A204.1 (cell line): ENCODE measurements at regions not wholly inside any gene's neighbourhood (a gene's known extent, or its start where the extent isn't known, plus 50 kb on each side); places are given as distances from the start of the nearest gene placed in this dataset.
"Not testable (repeated sequence)": the region's sequence is repeated elsewhere in the genome, so short reads cannot be mapped to it uniquely, and the experiment has no call there.

ENCODE experiments used
- FAIRE-seq: peaks from 2 replicates; lab custom pipeline; 2012; peaks lifted over from hg19 to GRCh38; lab: Jason Lieb, UNC

GRCh38 chr12:114801381-114801780 lies 117.4 kb upstream of the TBX3 start:
- not testable (repeated sequence) for FAIRE-seq

GRCh38 chr12:114800566-114800965 lies 116.6 kb upstream of the TBX3 start:
- FAIRE-seq: not testable (repeated sequence)

GRCh38 chr12:114799574-114800487 lies 115.9 kb upstream of the TBX3 start:
- no peak for FAIRE-seq

- FAIRE-seq: no peak
These were observed 110.1 kb upstream of the TBX3 start for GRCh38 chr12:114794049-114794558.

GRCh38 chr12:114790276-114790675 lies 106.3 kb upstream of the TBX3 start:
- no peak for FAIRE-seq

- FAIRE-seq: no peak
These were observed 105.8 kb upstream of the TBX3 start for GRCh38 chr12:114789821-114790220.

- FAIRE-seq: no peak
These were observed 105.3 kb upstream of the TBX3 start for GRCh38 chr12:114789276-114789675.

GRCh38 chr12:114784526-114784925 lies 100.6 kb upstream of the TBX3 start:
- FAIRE-seq: no peak

GRCh38 chr12:114783089-114783618 lies 99.2 kb upstream of the TBX3 start:
- no peak for FAIRE-seq

GRCh38 chr12:114780746-114781399 lies 96.9 kb upstream of the TBX3 start:
- FAIRE-seq: no peak

- no peak for FAIRE-seq
These were observed 95.7 kb upstream of the TBX3 start for GRCh38 chr12:114779647-114780046.

GRCh38 chr12:114779186-114779585 lies 95.2 kb upstream of the TBX3 start:
- no peak for FAIRE-seq

GRCh38 chr12:114776731-114777442 lies 92.9 kb upstream of the TBX3 start:
- no peak for FAIRE-seq

GRCh38 chr12:114774699-114775098 lies 90.7 kb upstream of the TBX3 start:
- no peak for FAIRE-seq

GRCh38 chr12:114774197-114774596 lies 90.2 kb upstream of the TBX3 start:
- FAIRE-seq: no peak

GRCh38 chr12:114770323-114770722 lies 86.3 kb upstream of the TBX3 start:
- FAIRE-seq: no peak

- FAIRE-seq: no peak
These were observed 85.7 kb upstream of the TBX3 start for GRCh38 chr12:114769634-114770033.

GRCh38 chr12:114767906-114768722 lies 84.1 kb upstream of the TBX3 start:
- FAIRE-seq: no peak

GRCh38 chr12:114767084-114767760 lies 83.2 kb upstream of the TBX3 start:
- FAIRE-seq: no peak

GRCh38 chr12:114765960-114766691 lies 82.2 kb upstream of the TBX3 start:
- no peak for FAIRE-seq
